ENCODE measurements at regions not wholly inside any gene's neighbourhood (a gene's known extent, or its start where the extent isn't known, plus 50 kb on each side); places are given as distances from the start of the nearest gene placed in this dataset.

- TF ChIP-seq ZFX (IDR thresholded peaks at IDR 0.05; ENCODE audit: borderline replicate concordance): no peak
- TF ChIP-seq, protein P1, sequence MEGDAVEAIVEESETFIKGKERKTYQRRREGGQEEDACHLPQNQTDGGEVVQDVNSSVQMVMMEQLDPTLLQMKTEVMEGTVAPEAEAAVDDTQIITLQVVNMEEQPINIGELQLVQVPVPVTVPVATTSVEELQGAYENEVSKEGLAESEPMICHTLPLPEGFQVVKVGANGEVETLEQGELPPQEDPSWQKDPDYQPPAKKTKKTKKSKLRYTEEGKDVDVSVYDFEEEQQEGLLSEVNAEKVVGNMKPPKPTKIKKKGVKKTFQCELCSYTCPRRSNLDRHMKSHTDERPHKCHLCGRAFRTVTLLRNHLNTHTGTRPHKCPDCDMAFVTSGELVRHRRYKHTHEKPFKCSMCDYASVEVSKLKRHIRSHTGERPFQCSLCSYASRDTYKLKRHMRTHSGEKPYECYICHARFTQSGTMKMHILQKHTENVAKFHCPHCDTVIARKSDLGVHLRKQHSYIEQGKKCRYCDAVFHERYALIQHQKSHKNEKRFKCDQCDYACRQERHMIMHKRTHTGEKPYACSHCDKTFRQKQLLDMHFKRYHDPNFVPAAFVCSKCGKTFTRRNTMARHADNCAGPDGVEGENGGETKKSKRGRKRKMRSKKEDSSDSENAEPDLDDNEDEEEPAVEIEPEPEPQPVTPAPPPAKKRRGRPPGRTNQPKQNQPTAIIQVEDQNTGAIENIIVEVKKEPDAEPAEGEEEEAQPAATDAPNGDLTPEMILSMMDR (IDR thresholded peaks at IDR 0.05): no peak
- no peak overlapping the region for H3K27ac ChIP-seq
Observed at GRCh38 chr5:42020788-42021530, 95.9 kb downstream of the FBXO4 start.

DNA sequence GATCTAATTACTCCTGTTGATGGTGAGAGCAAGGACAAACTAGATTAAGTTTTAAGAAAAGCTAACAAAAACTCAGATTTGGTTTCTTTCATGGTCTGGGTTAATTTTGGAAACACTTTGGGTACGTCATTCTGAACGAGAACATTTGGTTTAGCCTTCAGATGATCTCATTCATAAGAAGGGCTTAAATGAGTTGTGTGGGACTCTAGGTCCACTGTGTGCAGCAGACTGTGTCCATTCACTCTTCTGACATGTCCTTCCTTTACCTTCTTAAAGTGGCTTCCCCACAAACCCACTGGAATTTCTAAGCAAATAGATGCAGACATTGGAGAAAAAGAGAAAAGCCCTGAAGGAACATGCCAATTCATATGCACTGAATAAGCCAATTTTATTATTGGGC is 96.8 kb downstream of the FBXO4 start:
- no peak for TF ChIP-seq ZFX (IDR thresholded peaks at IDR 0.05; ENCODE audit: borderline replicate concordance)
- TF ChIP-seq, protein P1 (IDR thresholded peaks at IDR 0.05): no peak
- no peak overlapping the region for H3K27ac ChIP-seq

DNA sequence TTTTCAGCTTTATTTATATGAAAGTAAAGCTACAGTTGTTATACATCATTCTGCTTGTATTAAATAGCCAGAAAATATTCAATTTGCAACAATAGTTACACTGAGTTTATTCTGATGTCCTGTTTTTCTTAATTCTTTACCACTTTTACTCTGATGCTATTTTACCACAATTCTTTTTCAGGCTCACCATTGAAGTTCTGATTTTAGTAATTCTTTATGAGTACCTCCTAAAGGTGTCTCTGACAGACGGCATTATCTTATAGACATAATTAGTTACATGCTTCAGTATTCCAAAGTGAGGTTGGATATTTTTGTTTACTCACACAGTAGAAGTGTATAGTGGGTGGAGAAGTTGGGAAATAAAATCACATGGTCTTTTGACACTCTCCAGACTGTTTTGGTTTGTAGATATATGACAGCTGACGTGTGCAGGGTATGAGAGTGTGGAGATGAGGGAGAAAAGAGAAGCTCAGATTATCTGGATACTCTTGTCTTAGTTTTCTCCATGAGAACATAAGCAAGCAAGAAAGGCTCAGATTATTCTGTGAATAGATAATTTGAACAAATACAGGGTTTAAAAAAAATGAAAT is 97.4 kb downstream of the FBXO4 start:
- TF ChIP-seq, protein P1 (IDR thresholded peaks at IDR 0.05): no peak
- TF ChIP-seq ZFX (IDR thresholded peaks at IDR 0.05; ENCODE audit: borderline replicate concordance): no peak
- no peak overlapping the region for H3K27ac ChIP-seq

DNA sequence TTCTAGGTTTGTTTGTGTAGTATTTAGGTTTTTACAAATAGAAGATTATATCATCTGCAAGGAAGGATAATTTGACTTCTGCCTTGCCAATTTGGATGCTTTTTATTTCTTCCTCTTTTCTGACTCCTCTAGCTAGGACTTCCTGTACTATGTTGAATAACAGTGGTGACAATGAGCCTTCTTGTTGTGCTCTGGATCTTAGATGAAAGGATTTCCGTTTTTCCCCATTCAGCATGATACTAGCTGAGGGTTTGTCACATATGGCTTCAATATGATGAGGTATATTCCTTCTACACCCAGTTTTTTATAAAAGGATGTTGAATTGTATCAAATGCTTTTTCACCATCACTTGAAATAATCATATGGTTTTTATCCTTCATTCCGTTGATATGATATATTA is 101.4 kb downstream of the FBXO4 start:
- TF ChIP-seq, protein P1 (IDR thresholded peaks at IDR 0.05): no peak
- no peak for TF ChIP-seq ZFX (IDR thresholded peaks at IDR 0.05; ENCODE audit: borderline replicate concordance)

DNA sequence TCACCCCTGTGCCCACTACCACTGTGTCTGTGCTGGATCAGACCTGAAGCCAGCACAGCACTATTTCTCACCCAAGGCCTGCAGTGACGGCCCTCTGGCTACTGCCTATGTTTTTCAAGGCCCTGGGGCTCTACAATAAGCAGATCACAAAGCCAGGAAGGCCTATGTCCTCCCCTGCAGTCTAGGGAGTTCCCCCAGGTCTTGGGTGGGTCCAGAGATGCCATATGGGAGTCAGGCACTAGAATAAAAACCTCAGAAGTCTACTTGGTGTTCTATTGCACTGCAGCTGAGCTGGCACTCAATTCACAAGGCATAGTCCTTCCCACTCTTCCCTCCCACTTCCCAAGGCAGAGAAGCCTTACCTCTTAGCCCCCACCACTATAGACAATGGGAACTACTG is 107.1 kb downstream of the FBXO4 start:
- no peak for TF ChIP-seq ZFX (IDR thresholded peaks at IDR 0.05; ENCODE audit: borderline replicate concordance)
- TF ChIP-seq, protein P1 (IDR thresholded peaks at IDR 0.05): no peak
- no peak overlapping the region for H3K27ac ChIP-seq

More for the DNA sequence above, 101.4 kb downstream of the FBXO4 start:
- no peak overlapping the region for H3K27ac ChIP-seq

- H3K27ac ChIP-seq: no peak overlapping the region
- no peak for TF ChIP-seq ZFX (IDR thresholded peaks at IDR 0.05; ENCODE audit: borderline replicate concordance)
- TF ChIP-seq, protein P1 (IDR thresholded peaks at IDR 0.05): no peak
Observed at GRCh38 chr5:42035526-42035925, 110.4 kb downstream of the FBXO4 start.

- TF ChIP-seq, protein P1 (IDR thresholded peaks at IDR 0.05): no peak
- TF ChIP-seq ZFX (IDR thresholded peaks at IDR 0.05; ENCODE audit: borderline replicate concordance): no peak
- H3K27ac ChIP-seq: no peak overlapping the region
Observed at GRCh38 chr5:42036379-42036778, 111.3 kb downstream of the FBXO4 start.
